A549 (cell line): ENCODE measurements at regions not wholly inside any gene's neighbourhood (a gene's known extent, or its start where the extent isn't known, plus 50 kb on each side); places are given as distances from the start of the nearest gene placed in this dataset.

Experiments
- CTCF ChIP-seq: fragments of >200 bp; sonication (Bioruptor Twin); formaldehyde crosslinking; IDR thresholded peaks from 3 replicates; pipeline ENCODE4 v1.5.1; 2016
- TF ChIP-seq, protein P1 (sequence below): fragments of 200-600 bp; sonication (generic); IDR thresholded peaks from 2 replicates; pipeline ENCODE4 v1.6.1; 2016; ENCODE audit warnings: antibody characterized with exemption, mild to moderate bottlenecking, moderate library complexity

GRCh38 chr12:25362646-25363045, 111.9 kb upstream of the KRAS start:
- no peak for TF ChIP-seq CTCF
- TF ChIP-seq, protein P1, sequence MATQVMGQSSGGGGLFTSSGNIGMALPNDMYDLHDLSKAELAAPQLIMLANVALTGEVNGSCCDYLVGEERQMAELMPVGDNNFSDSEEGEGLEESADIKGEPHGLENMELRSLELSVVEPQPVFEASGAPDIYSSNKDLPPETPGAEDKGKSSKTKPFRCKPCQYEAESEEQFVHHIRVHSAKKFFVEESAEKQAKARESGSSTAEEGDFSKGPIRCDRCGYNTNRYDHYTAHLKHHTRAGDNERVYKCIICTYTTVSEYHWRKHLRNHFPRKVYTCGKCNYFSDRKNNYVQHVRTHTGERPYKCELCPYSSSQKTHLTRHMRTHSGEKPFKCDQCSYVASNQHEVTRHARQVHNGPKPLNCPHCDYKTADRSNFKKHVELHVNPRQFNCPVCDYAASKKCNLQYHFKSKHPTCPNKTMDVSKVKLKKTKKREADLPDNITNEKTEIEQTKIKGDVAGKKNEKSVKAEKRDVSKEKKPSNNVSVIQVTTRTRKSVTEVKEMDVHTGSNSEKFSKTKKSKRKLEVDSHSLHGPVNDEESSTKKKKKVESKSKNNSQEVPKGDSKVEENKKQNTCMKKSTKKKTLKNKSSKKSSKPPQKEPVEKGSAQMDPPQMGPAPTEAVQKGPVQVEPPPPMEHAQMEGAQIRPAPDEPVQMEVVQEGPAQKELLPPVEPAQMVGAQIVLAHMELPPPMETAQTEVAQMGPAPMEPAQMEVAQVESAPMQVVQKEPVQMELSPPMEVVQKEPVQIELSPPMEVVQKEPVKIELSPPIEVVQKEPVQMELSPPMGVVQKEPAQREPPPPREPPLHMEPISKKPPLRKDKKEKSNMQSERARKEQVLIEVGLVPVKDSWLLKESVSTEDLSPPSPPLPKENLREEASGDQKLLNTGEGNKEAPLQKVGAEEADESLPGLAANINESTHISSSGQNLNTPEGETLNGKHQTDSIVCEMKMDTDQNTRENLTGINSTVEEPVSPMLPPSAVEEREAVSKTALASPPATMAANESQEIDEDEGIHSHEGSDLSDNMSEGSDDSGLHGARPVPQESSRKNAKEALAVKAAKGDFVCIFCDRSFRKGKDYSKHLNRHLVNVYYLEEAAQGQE, result no peak
